Progenitor cell of endocrine pancreas (in vitro differentiated cells): ENCODE measurements at regions not wholly inside any gene's neighbourhood (a gene's known extent, or its start where the extent isn't known, plus 50 kb on each side); places are given as distances from the start of the nearest gene placed in this dataset.

Experiments
- DNase-seq: peaks from one replicate; pipeline ENCODE4 v3.0.0; 2021; ENCODE audit warnings: low spot score; ENCODE audit not compliant: unreplicated experiment
- H3K27ac Mint-ChIP-seq: 2 replicates; pipeline ENCODE4 v1.8.0; 2021; ENCODE audit warnings: mild to moderate bottlenecking, moderate library complexity, mixed read lengths
- H3K27me3 Mint-ChIP-seq: 2 replicates; pipeline ENCODE4 v1.8.0; 2021; ENCODE audit warnings: mixed read lengths
- H3K36me3 Mint-ChIP-seq: 2 replicates; pipeline ENCODE4 v1.8.0; 2022; ENCODE audit warnings: mixed read lengths; ENCODE audit not compliant: insufficient read depth
- H3K4me1 Mint-ChIP-seq: 2 replicates; pipeline ENCODE4 v1.8.0; 2021; ENCODE audit warnings: low read depth, mixed read lengths
- H3K4me3 Mint-ChIP-seq: 2 replicates; pipeline ENCODE4 v1.8.0; 2021; ENCODE audit warnings: low read depth, mild to moderate bottlenecking, moderate library complexity, mixed read lengths
- H3K9me3 Mint-ChIP-seq: 2 replicates; pipeline ENCODE4 v1.8.0; 2021; ENCODE audit warnings: low read depth, mixed read lengths
- CTCF ChIP-seq: fragments of 200-600 bp; sonication (generic); IDR thresholded peaks from one replicate; pipeline ENCODE4 v1.5.0; 2021; ENCODE audit warnings: antibody characterized with exemption, mild to moderate bottlenecking; ENCODE audit not compliant: unreplicated experiment

GRCh38 chr4:126018274-126018673, 703.5 kb downstream of the FAT4 start:
- no peaks in the 10 kb centered on the region for H3K36me3 Mint-ChIP-seq
- no peaks in the 10 kb centered on the region for H3K9me3 Mint-ChIP-seq
- no peak overlapping the region for H3K4me3 Mint-ChIP-seq
- no peaks in the 10 kb centered on the region for H3K4me1 Mint-ChIP-seq
- H3K27ac Mint-ChIP-seq, result no peak overlapping the region
- no peak for DNase-seq
- no peak for TF ChIP-seq CTCF
- H3K27me3 Mint-ChIP-seq, result no peaks in the 10 kb centered on the region

GRCh38 chr4:126023896-126024295, 709.1 kb downstream of the FAT4 start:
- H3K4me3 Mint-ChIP-seq, result no peak overlapping the region
- H3K27me3 Mint-ChIP-seq, result no peaks in the 10 kb centered on the region
- no peak overlapping the region for H3K27ac Mint-ChIP-seq
- H3K4me1 Mint-ChIP-seq, result no peaks in the 10 kb centered on the region
- no peak for DNase-seq
- no peaks in the 10 kb centered on the region for H3K36me3 Mint-ChIP-seq
- peaks cover 1% of the 10 kb centered on the region for H3K9me3 Mint-ChIP-seq
- no peak for TF ChIP-seq CTCF

- no peak for TF ChIP-seq CTCF
- no peak for DNase-seq
- Mint-ChIP-seq H3K4me1 (no peaks in the 10 kb centered on the region), H3K4me3 (no peak overlapping the region), H3K27me3 (no peaks in the 10 kb centered on the region), H3K36me3 (no peaks in the 10 kb centered on the region), H3K9me3 (peaks cover 7% of the 10 kb centered on the region), H3K27ac (no peak overlapping the region)
Measured at GRCh38 chr4:126027601-126028000, 712.8 kb downstream of the FAT4 start.

GRCh38 chr4:126028876-126029275, 714.1 kb downstream of the FAT4 start:
- TF ChIP-seq CTCF, result no peak

GRCh38 chr4:126037231-126037630, 722.5 kb downstream of the FAT4 start:
- Mint-ChIP-seq H3K4me1 (no peaks in the 10 kb centered on the region), H3K4me3 (no peak overlapping the region), H3K27ac (no peak overlapping the region), H3K27me3 (no peaks in the 10 kb centered on the region), H3K9me3 (peaks cover 3% of the 10 kb centered on the region), H3K36me3 (no peaks in the 10 kb centered on the region)
- TF ChIP-seq CTCF, result no peak
- DNase-seq, result no peak

More at GRCh38 chr4:126028876-126029275, 714.1 kb downstream of the FAT4 start:
- no peak for DNase-seq
- Mint-ChIP-seq H3K27ac (no peak overlapping the region), H3K4me3 (no peak overlapping the region), H3K27me3 (no peaks in the 10 kb centered on the region), H3K4me1 (no peaks in the 10 kb centered on the region), H3K9me3 (peaks cover 7% of the 10 kb centered on the region), H3K36me3 (no peaks in the 10 kb centered on the region)
